ENCODE measurements at regions not wholly inside any gene's neighbourhood (a gene's known extent, or its start where the extent isn't known, plus 50 kb on each side); places are given as distances from the start of the nearest gene placed in this dataset.

GRCh38 chr1:25082995-25083394 lies 149.3 kb downstream of the SYF2 start:
- no peak for TF ChIP-seq POLR2A (IDR thresholded peaks at IDR 0.05; ENCODE audit: low read length)
- TF ChIP-seq GATA1 (IDR thresholded peaks at IDR 0.05; ENCODE audit: low read depth, low read length), result no peak
